C4-2B (cell line): ENCODE measurements at regions not wholly inside any gene's neighbourhood (a gene's known extent, or its start where the extent isn't known, plus 50 kb on each side); places are given as distances from the start of the nearest gene placed in this dataset.

ENCODE experiments used
- ZFX ChIP-seq: fragments of 450-650 bp; IDR thresholded peaks from 2 replicates; pipeline ENCODE4 v1.6.1; 2017
- TF ChIP-seq, protein P1 (sequence below): fragments of 450-650 bp; conservative IDR thresholded peaks from 2 replicates; pipeline ENCODE4 v1.5.1; 2017; ENCODE audit warnings: mild to moderate bottlenecking

DNA sequence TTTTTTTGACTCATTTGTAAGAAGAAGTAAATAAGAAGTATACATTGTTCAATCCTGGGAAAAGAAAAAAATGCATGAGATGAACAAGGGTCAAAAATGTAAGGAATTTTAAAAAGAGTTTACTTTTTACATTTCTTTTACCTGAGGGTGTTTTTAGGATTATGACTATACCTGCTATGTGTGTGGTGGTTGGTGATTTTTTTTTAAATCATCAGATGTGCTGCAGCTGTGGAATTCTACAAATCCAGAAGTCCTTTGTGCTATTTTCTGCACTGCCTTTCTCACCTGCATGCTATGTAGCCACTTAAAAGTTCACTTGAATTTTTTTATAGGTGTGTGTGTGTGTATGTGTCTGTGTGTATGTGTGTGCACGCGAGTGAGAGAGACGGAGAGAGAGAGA is 185.3 kb downstream of the FAT3 start:
- TF ChIP-seq, protein P1, sequence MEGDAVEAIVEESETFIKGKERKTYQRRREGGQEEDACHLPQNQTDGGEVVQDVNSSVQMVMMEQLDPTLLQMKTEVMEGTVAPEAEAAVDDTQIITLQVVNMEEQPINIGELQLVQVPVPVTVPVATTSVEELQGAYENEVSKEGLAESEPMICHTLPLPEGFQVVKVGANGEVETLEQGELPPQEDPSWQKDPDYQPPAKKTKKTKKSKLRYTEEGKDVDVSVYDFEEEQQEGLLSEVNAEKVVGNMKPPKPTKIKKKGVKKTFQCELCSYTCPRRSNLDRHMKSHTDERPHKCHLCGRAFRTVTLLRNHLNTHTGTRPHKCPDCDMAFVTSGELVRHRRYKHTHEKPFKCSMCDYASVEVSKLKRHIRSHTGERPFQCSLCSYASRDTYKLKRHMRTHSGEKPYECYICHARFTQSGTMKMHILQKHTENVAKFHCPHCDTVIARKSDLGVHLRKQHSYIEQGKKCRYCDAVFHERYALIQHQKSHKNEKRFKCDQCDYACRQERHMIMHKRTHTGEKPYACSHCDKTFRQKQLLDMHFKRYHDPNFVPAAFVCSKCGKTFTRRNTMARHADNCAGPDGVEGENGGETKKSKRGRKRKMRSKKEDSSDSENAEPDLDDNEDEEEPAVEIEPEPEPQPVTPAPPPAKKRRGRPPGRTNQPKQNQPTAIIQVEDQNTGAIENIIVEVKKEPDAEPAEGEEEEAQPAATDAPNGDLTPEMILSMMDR: no peak
- TF ChIP-seq ZFX: no peak
